Fibroblast of the conjunctiva (primary cell): ENCODE measurements at regions not wholly inside any gene's neighbourhood (a gene's known extent, or its start where the extent isn't known, plus 50 kb on each side); places are given as distances from the start of the nearest gene placed in this dataset.

Experiments used
- DNase-seq: peaks from one replicate; pipeline ENCODE4 v3.0.0-alpha.2; 2010; ENCODE audit warnings: low read depth

DNA sequence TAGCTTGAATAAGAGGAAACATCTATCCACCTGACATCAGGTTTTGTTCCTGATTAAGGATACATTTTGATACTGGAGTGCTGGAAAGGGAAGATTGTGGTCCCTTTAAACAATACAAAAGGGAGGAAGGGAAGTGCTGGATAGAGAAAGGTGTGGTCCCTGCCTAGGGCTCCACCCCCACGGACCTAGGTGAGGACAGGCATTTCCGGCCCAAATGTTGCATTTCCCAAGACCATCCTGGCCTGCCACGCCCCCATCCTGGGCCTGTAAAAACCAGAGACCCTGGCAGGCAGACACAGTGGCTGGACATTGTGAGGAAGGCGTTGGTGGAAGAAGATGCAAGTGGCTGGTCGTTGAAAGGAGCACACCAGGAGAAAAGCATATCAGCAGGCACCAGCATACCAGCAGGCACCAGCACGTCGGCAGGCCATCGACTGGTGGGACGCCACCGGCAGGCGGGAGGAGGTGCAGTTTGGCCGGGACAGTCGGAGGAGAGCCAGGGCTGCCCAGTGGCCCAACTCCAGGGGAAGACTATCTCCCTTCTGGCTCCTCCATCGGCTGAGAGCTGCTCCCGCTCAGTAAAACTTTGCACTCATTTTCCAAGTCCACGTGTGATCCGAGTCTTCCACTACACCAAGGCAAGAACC is 53.2 kb upstream of the AMN1 start:
- no peak for DNase-seq

DNA sequence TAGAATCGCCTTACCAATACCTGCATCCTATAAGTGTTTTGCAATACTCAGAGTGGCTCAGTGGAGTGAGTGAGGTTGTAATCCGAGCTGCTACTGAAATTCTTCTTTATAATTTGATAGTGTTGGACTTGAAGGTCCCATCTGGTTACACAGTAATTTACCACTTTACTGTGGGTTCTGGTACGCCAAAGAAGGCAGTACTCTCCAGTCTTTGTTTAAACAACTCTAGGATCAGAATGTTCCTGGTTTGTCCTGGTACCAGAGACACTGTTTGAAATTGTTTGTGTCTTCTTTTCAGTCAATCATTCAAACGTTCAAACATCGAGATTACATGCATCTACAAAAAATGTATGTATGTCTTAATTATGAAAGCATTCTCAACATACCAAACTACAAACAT is 51.3 kb upstream of the AMN1 start:
- no peak for DNase-seq

DNA sequence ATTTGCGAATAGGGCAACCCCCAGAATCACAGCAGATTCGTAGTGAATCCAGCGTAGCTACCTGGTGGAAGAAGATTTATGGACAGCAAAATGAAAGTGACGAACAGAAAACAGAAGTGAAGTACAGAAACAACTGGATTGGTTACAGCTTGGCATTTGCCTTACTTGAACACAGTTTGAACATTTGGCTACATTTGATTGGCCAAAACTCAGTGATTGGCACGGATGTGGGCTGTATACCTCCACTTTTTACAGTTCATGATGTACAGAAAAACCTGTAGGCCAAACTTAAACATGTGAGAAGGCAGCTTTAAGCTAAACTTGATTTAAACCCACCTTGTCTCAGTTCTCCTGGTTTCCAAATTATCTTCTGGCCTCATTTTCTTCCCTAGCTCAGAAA is 49.9 kb upstream of the AMN1 start:
- no peak for DNase-seq
